T-helper 1 cell treated with Interleukin-12 subunit alpha and Interleukin-12 subunit beta and Interleukin-4 antibody, amounts not matched to agents 30 μg/mL and 1 μg/mL, for 36 hours (primary cell): ENCODE measurements at regions not wholly inside any gene's neighbourhood (a gene's known extent, or its start where the extent isn't known, plus 50 kb on each side); places are given as distances from the start of the nearest gene placed in this dataset.

Experiments used
- H3K27ac Mint-ChIP-seq: one replicate; pipeline ENCODE4 v1.8.0; 2021; ENCODE audit warnings: mild to moderate bottlenecking, mixed read lengths
- H3K27me3 Mint-ChIP-seq: one replicate; pipeline ENCODE4 v1.8.0; 2021; ENCODE audit warnings: low read depth, mixed read lengths
- H3K36me3 Mint-ChIP-seq: one replicate; pipeline ENCODE4 v1.8.0; 2021; ENCODE audit warnings: low read depth, mixed read lengths
- H3K4me1 Mint-ChIP-seq: one replicate; pipeline ENCODE4 v1.8.0; 2021; ENCODE audit warnings: low read depth, mixed read lengths
- H3K4me3 Mint-ChIP-seq: one replicate; pipeline ENCODE4 v1.8.0; 2021; ENCODE audit warnings: mild to moderate bottlenecking, moderate library complexity, mixed read lengths
- H3K9me3 Mint-ChIP-seq: one replicate; pipeline ENCODE4 v1.8.0; 2021; ENCODE audit warnings: mixed read lengths

- Mint-ChIP-seq H3K9me3 (no peaks in the 10 kb centered on the region), H3K36me3 (no peaks in the 10 kb centered on the region), H3K27me3 (peaks cover 2% of the 10 kb centered on the region), H3K4me1 (no peaks in the 10 kb centered on the region), H3K4me3 (no peak overlapping the region), H3K27ac (no peak overlapping the region)
These were observed 291.7 kb downstream of the TCF7L2 start for GRCh38 chr10:113241599-113242360.

- Mint-ChIP-seq H3K27ac (no peak overlapping the region), H3K4me3 (no peak overlapping the region), H3K9me3 (no peaks in the 10 kb centered on the region), H3K4me1 (no peaks in the 10 kb centered on the region), H3K27me3 (peaks cover 2% of the 10 kb centered on the region), H3K36me3 (no peaks in the 10 kb centered on the region)
These were observed 293.3 kb downstream of the TCF7L2 start for GRCh38 chr10:113243311-113243710.

- no peaks in the 10 kb centered on the region for H3K27me3 Mint-ChIP-seq
- no peaks in the 10 kb centered on the region for H3K4me1 Mint-ChIP-seq
- H3K27ac Mint-ChIP-seq, result no peak overlapping the region
- H3K4me3 Mint-ChIP-seq, result no peak overlapping the region
- H3K9me3 Mint-ChIP-seq, result no peaks in the 10 kb centered on the region
- no peaks in the 10 kb centered on the region for H3K36me3 Mint-ChIP-seq
These were observed 294.7 kb downstream of the TCF7L2 start for GRCh38 chr10:113244750-113245149.

- Mint-ChIP-seq H3K4me3 (no peak overlapping the region), H3K27me3 (no peaks in the 10 kb centered on the region), H3K36me3 (no peaks in the 10 kb centered on the region), H3K9me3 (no peaks in the 10 kb centered on the region), H3K27ac (no peak overlapping the region), H3K4me1 (no peaks in the 10 kb centered on the region)
These were observed 295.2 kb downstream of the TCF7L2 start for GRCh38 chr10:113245286-113245685.

- Mint-ChIP-seq H3K4me3 (no peak overlapping the region), H3K36me3 (no peaks in the 10 kb centered on the region), H3K4me1 (no peaks in the 10 kb centered on the region), H3K27me3 (no peaks in the 10 kb centered on the region), H3K27ac (no peak overlapping the region), H3K9me3 (no peaks in the 10 kb centered on the region)
These were observed 297.0 kb downstream of the TCF7L2 start for GRCh38 chr10:113247050-113247449.

- Mint-ChIP-seq H3K27me3 (peaks cover 8% of the 10 kb centered on the region), H3K4me1 (no peaks in the 10 kb centered on the region), H3K4me3 (no peak overlapping the region), H3K9me3 (no peaks in the 10 kb centered on the region), H3K27ac (no peak overlapping the region), H3K36me3 (no peaks in the 10 kb centered on the region)
These were observed 299.9 kb upstream of the HABP2 start for GRCh38 chr10:113252650-113253618.

GRCh38 chr10:113259576-113260226 is 293.2 kb upstream of the HABP2 start:
- H3K36me3 Mint-ChIP-seq, result no peaks in the 10 kb centered on the region
- H3K4me1 Mint-ChIP-seq, result no peaks in the 10 kb centered on the region
- H3K27me3 Mint-ChIP-seq, result peaks cover 10% of the 10 kb centered on the region
- H3K4me3 Mint-ChIP-seq, result no peak overlapping the region
- H3K27ac Mint-ChIP-seq, result no peak overlapping the region
- H3K9me3 Mint-ChIP-seq, result no peaks in the 10 kb centered on the region

- no peaks in the 10 kb centered on the region for H3K9me3 Mint-ChIP-seq
- no peak overlapping the region for H3K27ac Mint-ChIP-seq
- no peaks in the 10 kb centered on the region for H3K36me3 Mint-ChIP-seq
- peaks cover 10% of the 10 kb centered on the region for H3K27me3 Mint-ChIP-seq
- H3K4me3 Mint-ChIP-seq, result no peak overlapping the region
- H3K4me1 Mint-ChIP-seq, result no peaks in the 10 kb centered on the region
These were observed 291.7 kb upstream of the HABP2 start for GRCh38 chr10:113261161-113261560.

- H3K36me3 Mint-ChIP-seq, result no peaks in the 10 kb centered on the region
- H3K9me3 Mint-ChIP-seq, result no peaks in the 10 kb centered on the region
- no peak overlapping the region for H3K27ac Mint-ChIP-seq
- H3K27me3 Mint-ChIP-seq, result peaks cover 10% of the 10 kb centered on the region
- no peak overlapping the region for H3K4me3 Mint-ChIP-seq
- H3K4me1 Mint-ChIP-seq, result no peaks in the 10 kb centered on the region
These were observed 291.2 kb upstream of the HABP2 start for GRCh38 chr10:113261611-113262091.

GRCh38 chr10:113263056-113263455 is 289.8 kb upstream of the HABP2 start:
- H3K4me3 Mint-ChIP-seq, result no peak overlapping the region
- H3K27me3 Mint-ChIP-seq, result peaks cover 14% of the 10 kb centered on the region
- H3K9me3 Mint-ChIP-seq, result no peaks in the 10 kb centered on the region
- H3K36me3 Mint-ChIP-seq, result no peaks in the 10 kb centered on the region
- no peaks in the 10 kb centered on the region for H3K4me1 Mint-ChIP-seq
- no peak overlapping the region for H3K27ac Mint-ChIP-seq

GRCh38 chr10:113264333-113265131 is 288.3 kb upstream of the HABP2 start:
- H3K27ac Mint-ChIP-seq, result no peak overlapping the region
- no peaks in the 10 kb centered on the region for H3K9me3 Mint-ChIP-seq
- no peaks in the 10 kb centered on the region for H3K36me3 Mint-ChIP-seq
- H3K27me3 Mint-ChIP-seq, result peaks cover 11% of the 10 kb centered on the region
- no peak overlapping the region for H3K4me3 Mint-ChIP-seq
- H3K4me1 Mint-ChIP-seq, result no peaks in the 10 kb centered on the region

- no peaks in the 10 kb centered on the region for H3K4me1 Mint-ChIP-seq
- H3K4me3 Mint-ChIP-seq, result no peak overlapping the region
- no peak overlapping the region for H3K27ac Mint-ChIP-seq
- H3K36me3 Mint-ChIP-seq, result no peaks in the 10 kb centered on the region
- no peaks in the 10 kb centered on the region for H3K9me3 Mint-ChIP-seq
- H3K27me3 Mint-ChIP-seq, result peaks cover 10% of the 10 kb centered on the region
These were observed 286.7 kb upstream of the HABP2 start for GRCh38 chr10:113266147-113266546.

GRCh38 chr10:113267619-113268562 is 285.0 kb upstream of the HABP2 start:
- H3K9me3 Mint-ChIP-seq, result no peaks in the 10 kb centered on the region
- no peak overlapping the region for H3K27ac Mint-ChIP-seq
- no peak overlapping the region for H3K4me3 Mint-ChIP-seq
- no peaks in the 10 kb centered on the region for H3K4me1 Mint-ChIP-seq
- peaks cover 10% of the 10 kb centered on the region for H3K27me3 Mint-ChIP-seq
- H3K36me3 Mint-ChIP-seq, result no peaks in the 10 kb centered on the region
